Mesenchymal stem cell (in vitro differentiated cells and primary cell): ENCODE measurements at regions not wholly inside any gene's neighbourhood (a gene's known extent, or its start where the extent isn't known, plus 50 kb on each side); places are given as distances from the start of the nearest gene placed in this dataset.

Experiments
- DNase-seq: peaks from one replicate; pipeline ENCODE4 v3.0.0-alpha.2; 2013
- H2AFZ ChIP-seq: one replicate; pipeline ENCODE4 v1.6.1; 2013; ENCODE audit warnings: low read depth, mild to moderate bottlenecking, control low read depth, inconsistent platforms, low read length, moderate library complexity
- H2AK5ac ChIP-seq: 2 replicates; pipeline ENCODE4 v1.6.1; 2013; ENCODE audit warnings: low read length, moderate library complexity, mild to moderate bottlenecking, inconsistent platforms; ENCODE audit not compliant: severe bottlenecking
- H2BK120ac ChIP-seq: one replicate; pipeline ENCODE4 v1.6.1; 2013; ENCODE audit warnings: low read depth, mild to moderate bottlenecking, inconsistent platforms, low read length, moderate library complexity
- H2BK12ac ChIP-seq, 2 experiments: one replicate each; pipeline ENCODE4 v1.6.1; 2013; ENCODE audit warnings: inconsistent platforms in 2 of 2, low read length in 2 of 2, mild to moderate bottlenecking in 2 of 2, moderate library complexity in 2 of 2, control low read depth in 1 of 2
- H2BK15ac ChIP-seq: one replicate; pipeline ENCODE4 v1.6.1; 2013; ENCODE audit warnings: mild to moderate bottlenecking, low read depth, inconsistent platforms; ENCODE audit not compliant: poor library complexity, severe bottlenecking
- H2BK5ac ChIP-seq: 2 replicates; pipeline ENCODE4 v1.6.1; 2013; ENCODE audit warnings: low read depth, mild to moderate bottlenecking, low read length, control low read depth, inconsistent platforms; ENCODE audit not compliant: poor library complexity, severe bottlenecking
- H3K14ac ChIP-seq, 2 experiments: one replicate each; pipeline ENCODE4 v1.6.1; 2013; ENCODE audit warnings: inconsistent platforms in 2 of 2, low read length in 2 of 2, control low read depth in 1 of 2, mild to moderate bottlenecking in 1 of 2, moderate library complexity in 1 of 2
- H3K18ac ChIP-seq, 2 experiments: one replicate each; pipeline ENCODE4 v1.6.1; 2013; ENCODE audit warnings: inconsistent platforms in 2 of 2, low read length in 2 of 2, control low read depth in 1 of 2, low read depth in 1 of 2, mild to moderate bottlenecking in 1 of 2
- H3K23ac ChIP-seq, 2 experiments: one replicate each; pipeline ENCODE4 v1.6.1; 2013; ENCODE audit warnings: inconsistent platforms in 2 of 2, low read length in 2 of 2, mild to moderate bottlenecking in 2 of 2, moderate library complexity in 2 of 2, control low read depth in 1 of 2
- H3K27ac ChIP-seq: 2 replicates; pipeline ENCODE4 v1.5.1; 2013; ENCODE audit warnings: mild to moderate bottlenecking, moderate library complexity, low read length, control low read depth, inconsistent platforms; ENCODE audit not compliant: poor library complexity, severe bottlenecking
- H3K27me3 ChIP-seq, 2 experiments: 2 replicates each; pipeline versions ENCODE4 v1.6.1 to v1.7.0; 2013; ENCODE audit warnings: low read length in 2 of 2, mild to moderate bottlenecking in 2 of 2, moderate library complexity in 2 of 2, control low read depth in 1 of 2, inconsistent platforms in 1 of 2; ENCODE audit not compliant: control insufficient read depth in 1 of 2, insufficient read depth in 1 of 2
- H3K36me3 ChIP-seq, 2 experiments: 2 replicates each; pipeline versions ENCODE4 v1.6.1 to v1.7.0; 2013; ENCODE audit warnings: low read length in 2 of 2, control low read depth in 1 of 2, inconsistent platforms in 1 of 2, low read depth in 1 of 2, mild to moderate bottlenecking in 1 of 2; ENCODE audit not compliant: insufficient read depth in 2 of 2, control insufficient read depth in 1 of 2
- H3K4ac ChIP-seq, 2 experiments: one replicate each; pipeline ENCODE4 v1.6.1; 2013; ENCODE audit warnings: inconsistent platforms in 2 of 2, low read length in 2 of 2, mild to moderate bottlenecking in 2 of 2, moderate library complexity in 2 of 2, control low read depth in 1 of 2, low read depth in 1 of 2
- H3K4me1 ChIP-seq: 2 replicates; pipeline ENCODE4 v1.6.1; 2013; ENCODE audit warnings: low read depth, low read length, control low read depth; ENCODE audit not compliant: control insufficient read depth, insufficient read depth
- H3K4me2 ChIP-seq: 2 replicates; pipeline ENCODE4 v1.6.1; 2013; ENCODE audit warnings: low read length, mild to moderate bottlenecking, inconsistent platforms; ENCODE audit not compliant: poor library complexity, severe bottlenecking
- H3K4me3 ChIP-seq, 2 experiments: 2 replicates each; pipeline versions ENCODE4 v1.5.1 to v1.7.0; 2013; ENCODE audit warnings: low read length in 2 of 2, mild to moderate bottlenecking in 2 of 2, control low read depth in 1 of 2, low read depth in 1 of 2; ENCODE audit not compliant: insufficient read depth in 1 of 2
- H3K79me1 ChIP-seq: replicated peaks from 2 replicates; pipeline ENCODE4 v1.6.1; 2013; ENCODE audit warnings: mild to moderate bottlenecking, control low read depth, low read length, inconsistent platforms; ENCODE audit not compliant: poor library complexity, severe bottlenecking
- H3K9ac ChIP-seq: 2 replicates; pipeline ENCODE4 v1.7.0; 2013; ENCODE audit warnings: mild to moderate bottlenecking, low read length, moderate library complexity
- H3K9me3 ChIP-seq: 2 replicates; pipeline ENCODE4 v1.7.0; 2013; ENCODE audit warnings: mild to moderate bottlenecking, low read length; ENCODE audit not compliant: control insufficient read depth
- H4K8ac ChIP-seq: one replicate; pipeline ENCODE4 v1.6.1; 2013; ENCODE audit warnings: inconsistent platforms, mild to moderate bottlenecking, low read length, moderate library complexity
- H4K91ac ChIP-seq: one replicate; pipeline ENCODE4 v1.6.1; 2013; ENCODE audit warnings: mild to moderate bottlenecking, low read length, inconsistent platforms
- WGBS: methylation state at CpG from one replicate; pipeline ENCODE4 v1.1.7; 2013; ENCODE audit warnings: mixed read lengths; 5-methylcytosine and 5-hydroxymethylcytosine counted together

DNA sequence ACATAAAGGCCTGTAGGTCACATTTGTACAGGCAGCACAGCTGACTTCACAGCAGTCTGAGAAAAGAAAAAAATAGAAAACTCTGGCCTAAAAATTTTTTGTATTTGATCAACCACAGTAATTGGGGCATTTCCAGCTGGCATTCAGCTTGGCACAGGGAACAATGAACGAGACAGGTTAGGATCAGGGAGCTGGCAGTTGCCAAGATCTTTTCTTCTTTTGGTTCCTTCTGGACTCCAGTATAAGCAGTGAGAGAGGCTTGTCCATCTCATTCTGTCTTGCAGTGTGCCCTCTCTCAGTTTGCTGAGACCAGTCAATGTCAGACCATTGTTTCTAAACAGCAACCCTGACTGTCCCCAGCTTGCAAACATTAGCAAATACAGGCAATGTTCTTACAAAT, 601.1 kb downstream of the TLR4 start:
- Histone ChIP-seq H3K4me1 (no peaks in the 10 kb centered on the region), H3K27me3 (no peaks in the 10 kb centered on the region), H3K27ac (no peak overlapping the region), H2BK5ac (no peak overlapping the region), H3K4me3 (no peak overlapping the region), H4K8ac (no peak overlapping the region), H3K79me1 (no peaks in the 10 kb centered on the region), H2BK15ac (no peak overlapping the region), H2BK12ac (no peak overlapping the region), H3K4ac (no peak overlapping the region), H3K4me2 (no peak overlapping the region), H3K18ac (no peak overlapping the region), H3K36me3 (no peaks in the 10 kb centered on the region), H2AFZ (no peak overlapping the region), H3K9ac (no peak overlapping the region), H3K23ac (no peak overlapping the region), H2AK5ac (no peak overlapping the region), H4K91ac (no peak overlapping the region), H3K9me3 (no peaks in the 10 kb centered on the region), H2BK120ac (no peak overlapping the region), H3K14ac (no peak overlapping the region)
- 91% methylated on average over 1 of the region's 1 CpG for WGBS
- DNase-seq: no peak

DNA sequence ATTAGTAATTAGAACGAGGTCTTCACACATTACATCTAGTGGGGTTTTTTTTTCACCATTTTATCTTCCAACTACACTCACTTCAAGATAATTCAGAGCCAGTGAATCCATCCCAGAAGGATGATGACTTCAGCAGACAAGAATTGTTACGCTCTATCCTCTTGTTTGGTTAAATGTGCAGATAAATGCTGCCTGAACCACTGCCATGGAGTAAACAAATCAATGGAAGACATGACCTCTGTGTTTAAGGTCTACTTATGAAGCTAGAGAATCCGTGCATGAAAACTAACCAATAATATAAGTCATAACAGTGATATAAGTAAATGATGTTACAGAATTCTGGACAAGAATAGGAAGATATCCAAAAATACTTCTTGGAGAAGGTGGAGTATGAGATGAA, 602.6 kb downstream of the TLR4 start:
- Histone ChIP-seq H3K9ac (no peak overlapping the region), H2BK5ac (no peak overlapping the region), H3K27ac (no peak overlapping the region), H3K36me3 (no peaks in the 10 kb centered on the region), H3K4me1 (no peaks in the 10 kb centered on the region), H3K4me3 (no peak overlapping the region), H2AK5ac (no peak overlapping the region), H2BK120ac (no peak overlapping the region), H2BK12ac (no peak overlapping the region), H3K14ac (no peak overlapping the region), H3K4ac (no peak overlapping the region), H4K91ac (no peak overlapping the region), H3K27me3 (no peaks in the 10 kb centered on the region), H2AFZ (no peak overlapping the region), H3K23ac (no peak overlapping the region), H3K4me2 (no peak overlapping the region), H4K8ac (no peak overlapping the region), H3K18ac (no peak overlapping the region), H3K79me1 (no peaks in the 10 kb centered on the region), H2BK15ac (no peak overlapping the region), H3K9me3 (no peaks in the 10 kb centered on the region)
- peak; percentile 71 for DNase-seq
- WGBS: 18% methylated on average over 2 of the region's 3 CpGs

DNA sequence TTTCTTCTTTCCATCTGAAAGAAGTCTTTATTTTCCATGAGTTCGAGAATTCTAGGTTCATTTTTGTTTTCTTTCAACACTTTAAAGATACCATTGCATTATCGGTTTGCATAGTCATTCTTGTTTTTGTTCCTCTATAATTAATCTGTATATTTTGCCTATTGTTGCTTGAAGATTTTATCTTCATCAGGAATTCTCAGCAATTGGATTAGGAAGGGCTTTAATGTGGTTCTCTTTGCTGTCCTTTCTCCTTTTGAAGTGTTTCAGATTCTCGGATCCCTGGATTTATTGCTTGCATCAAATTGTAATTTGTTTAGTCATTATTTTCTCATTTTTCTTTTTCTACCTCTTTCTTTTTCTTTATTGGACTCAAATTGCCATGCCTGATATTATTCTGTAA, 609.8 kb downstream of the TLR4 start:
- no peaks in the 10 kb centered on the region for H3K27me3 ChIP-seq
- no peak for DNase-seq
- H3K23ac ChIP-seq: no peak overlapping the region
- H2BK5ac ChIP-seq: no peak overlapping the region
- H3K27ac ChIP-seq: no peak overlapping the region
- no peak overlapping the region for H3K4me3 ChIP-seq
- no peak overlapping the region for H4K8ac ChIP-seq
- H3K9me3 ChIP-seq: no peaks in the 10 kb centered on the region
- no peak overlapping the region for H2BK15ac ChIP-seq
- H3K4ac ChIP-seq: no peak overlapping the region
- no peaks in the 10 kb centered on the region for H3K36me3 ChIP-seq
- H3K4me1 ChIP-seq: no peaks in the 10 kb centered on the region
- no peak overlapping the region for H2BK12ac ChIP-seq
- H3K14ac ChIP-seq: no peak overlapping the region
- no peak overlapping the region for H3K4me2 ChIP-seq
- H2AFZ ChIP-seq: no peak overlapping the region
- H3K18ac ChIP-seq: no peak overlapping the region
- H3K9ac ChIP-seq: no peak overlapping the region
- H3K79me1 ChIP-seq: no peaks in the 10 kb centered on the region
- no peak overlapping the region for H2AK5ac ChIP-seq
- WGBS: no CpG with 5 or more reads among the region's 3 CpGs
- no peak overlapping the region for H2BK120ac ChIP-seq
- no peak overlapping the region for H4K91ac ChIP-seq

DNA sequence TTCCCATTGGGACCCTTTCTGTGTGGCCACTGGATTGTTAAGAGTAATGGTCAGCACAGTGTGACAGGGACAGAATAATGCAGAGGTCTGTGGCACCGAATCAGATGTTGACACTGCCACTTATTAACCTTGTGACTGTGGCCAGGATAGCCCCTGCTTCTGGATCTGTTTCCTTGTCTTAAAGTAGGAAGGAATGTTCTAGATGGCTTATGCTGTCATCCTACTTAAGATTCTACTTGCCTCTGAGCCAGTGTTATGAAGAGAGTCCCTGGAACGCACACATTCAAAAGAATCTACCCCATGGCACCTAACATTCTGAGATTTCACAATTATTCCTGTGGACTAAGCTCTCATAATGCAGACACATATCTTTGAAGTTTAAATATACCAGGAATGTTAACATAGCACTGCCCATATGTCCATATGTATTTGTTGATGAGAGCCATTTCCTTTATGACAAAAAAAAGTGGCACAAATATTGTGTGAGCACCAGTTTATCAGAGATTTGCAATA, 612.7 kb downstream of the TLR4 start:
- H3K14ac ChIP-seq: no peak overlapping the region
- H2BK5ac ChIP-seq: no peak overlapping the region
- no peak overlapping the region for H3K18ac ChIP-seq
- 92% methylated on average over 2 of the region's 2 CpGs for WGBS
- H2BK120ac ChIP-seq: no peak overlapping the region
- no peak overlapping the region for H3K4me2 ChIP-seq
- H3K36me3 ChIP-seq: no peaks in the 10 kb centered on the region
- no peak overlapping the region for H4K91ac ChIP-seq
- no peak overlapping the region for H3K27ac ChIP-seq
- no peaks in the 10 kb centered on the region for H3K9me3 ChIP-seq
- H3K4me3 ChIP-seq: no peak overlapping the region
- H4K8ac ChIP-seq: no peak overlapping the region
- no peak overlapping the region for H3K9ac ChIP-seq
- no peak for DNase-seq
- no peak overlapping the region for H2AK5ac ChIP-seq
- no peaks in the 10 kb centered on the region for H3K79me1 ChIP-seq
- no peak overlapping the region for H3K23ac ChIP-seq
- no peak overlapping the region for H2BK12ac ChIP-seq
- no peak overlapping the region for H2BK15ac ChIP-seq
- no peak overlapping the region for H2AFZ ChIP-seq
- no peaks in the 10 kb centered on the region for H3K27me3 ChIP-seq
- H3K4ac ChIP-seq: no peak overlapping the region
- no peaks in the 10 kb centered on the region for H3K4me1 ChIP-seq
